ENCODE measurements at regions not wholly inside any gene's neighbourhood (a gene's known extent, or its start where the extent isn't known, plus 50 kb on each side); places are given as distances from the start of the nearest gene placed in this dataset.

DNA sequence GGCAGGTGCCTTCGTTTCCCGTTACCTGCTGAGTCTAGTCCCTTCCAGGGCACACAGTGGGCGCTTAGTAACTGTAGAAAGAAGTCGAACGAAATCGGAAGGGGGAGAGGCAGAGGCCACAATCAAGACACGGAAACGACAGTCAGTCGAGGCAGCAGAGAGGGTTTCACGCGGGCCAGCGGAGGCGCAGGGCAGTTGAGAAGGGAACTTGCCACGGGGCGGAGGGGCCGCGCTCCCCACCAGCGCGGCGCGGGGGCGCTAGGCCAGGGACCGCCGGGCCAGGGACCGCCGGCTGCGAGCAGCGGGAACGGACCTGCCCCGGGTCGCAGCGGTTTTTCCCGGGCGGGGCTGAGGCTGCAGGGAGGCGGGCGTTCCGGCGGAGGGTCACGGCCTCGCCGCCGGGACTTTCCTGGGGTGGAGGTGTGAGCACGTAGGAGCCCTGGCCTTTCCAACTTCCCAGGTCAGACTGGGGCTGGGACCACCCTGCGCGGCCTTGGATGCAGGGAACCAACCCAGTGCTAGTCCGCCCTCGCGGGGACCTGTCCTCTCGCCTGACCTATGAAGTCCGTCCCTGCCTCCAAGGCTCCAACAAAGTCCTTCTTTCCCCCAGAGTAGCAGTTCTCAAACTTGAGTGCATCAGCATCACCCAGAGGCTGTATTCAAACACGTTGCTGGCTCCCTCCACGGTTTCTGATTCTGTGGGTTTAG, 150.1 kb upstream of the FGGY start:
- Mint-ChIP-seq H3K27ac (ENCODE audit: unreplicated experiment) (no peak overlapping the region), H3K4me1 (ENCODE audit: low read depth) (peaks cover 52% of the 10 kb centered on the region), H3K4me3 (ENCODE audit: unreplicated experiment) (peak overlapping the region; percentile 76), H3K9me3 (ENCODE audit: low read depth) (no peaks in the 10 kb centered on the region), H3K27me3 (ENCODE audit: low read depth) (no peaks in the 10 kb centered on the region), H3K36me3 (ENCODE audit: low read depth) (no peaks in the 10 kb centered on the region)
- TF ChIP-seq, protein P1, sequence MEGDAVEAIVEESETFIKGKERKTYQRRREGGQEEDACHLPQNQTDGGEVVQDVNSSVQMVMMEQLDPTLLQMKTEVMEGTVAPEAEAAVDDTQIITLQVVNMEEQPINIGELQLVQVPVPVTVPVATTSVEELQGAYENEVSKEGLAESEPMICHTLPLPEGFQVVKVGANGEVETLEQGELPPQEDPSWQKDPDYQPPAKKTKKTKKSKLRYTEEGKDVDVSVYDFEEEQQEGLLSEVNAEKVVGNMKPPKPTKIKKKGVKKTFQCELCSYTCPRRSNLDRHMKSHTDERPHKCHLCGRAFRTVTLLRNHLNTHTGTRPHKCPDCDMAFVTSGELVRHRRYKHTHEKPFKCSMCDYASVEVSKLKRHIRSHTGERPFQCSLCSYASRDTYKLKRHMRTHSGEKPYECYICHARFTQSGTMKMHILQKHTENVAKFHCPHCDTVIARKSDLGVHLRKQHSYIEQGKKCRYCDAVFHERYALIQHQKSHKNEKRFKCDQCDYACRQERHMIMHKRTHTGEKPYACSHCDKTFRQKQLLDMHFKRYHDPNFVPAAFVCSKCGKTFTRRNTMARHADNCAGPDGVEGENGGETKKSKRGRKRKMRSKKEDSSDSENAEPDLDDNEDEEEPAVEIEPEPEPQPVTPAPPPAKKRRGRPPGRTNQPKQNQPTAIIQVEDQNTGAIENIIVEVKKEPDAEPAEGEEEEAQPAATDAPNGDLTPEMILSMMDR (IDR thresholded peaks at IDR 0.05) = peak; percentile 58
- DNase-seq (ENCODE audit: low spot score) = peak; percentile 85

DNA sequence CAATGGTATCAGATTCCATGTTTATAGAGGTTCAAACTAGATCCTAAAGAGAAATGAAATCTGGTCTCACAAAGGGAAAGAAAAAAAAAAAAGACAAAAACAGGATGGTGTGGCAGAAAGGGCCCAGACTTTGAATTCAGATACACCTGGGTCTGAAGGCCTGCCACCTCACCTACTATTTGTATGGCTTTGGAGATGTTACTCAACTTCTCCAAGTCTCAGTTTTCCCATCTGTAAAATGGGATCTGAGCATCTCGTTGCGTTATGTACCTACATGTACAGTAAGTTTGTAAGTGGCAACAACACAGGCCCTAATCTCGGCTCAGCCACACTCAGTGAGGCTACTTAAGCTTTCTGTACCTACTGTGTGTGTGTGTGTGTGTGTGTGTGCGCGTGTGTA, 147.5 kb upstream of the FGGY start:
- Mint-ChIP-seq H3K27me3 (ENCODE audit: low read depth) (no peaks in the 10 kb centered on the region), H3K27ac (ENCODE audit: unreplicated experiment) (no peak overlapping the region), H3K9me3 (ENCODE audit: low read depth) (no peaks in the 10 kb centered on the region), H3K4me3 (ENCODE audit: unreplicated experiment) (no peak overlapping the region), H3K4me1 (ENCODE audit: low read depth) (peaks cover 39% of the 10 kb centered on the region), H3K36me3 (ENCODE audit: low read depth) (no peaks in the 10 kb centered on the region)
- DNase-seq (ENCODE audit: low spot score) = no peak
- TF ChIP-seq, protein P1 (IDR thresholded peaks at IDR 0.05) = no peak

DNA sequence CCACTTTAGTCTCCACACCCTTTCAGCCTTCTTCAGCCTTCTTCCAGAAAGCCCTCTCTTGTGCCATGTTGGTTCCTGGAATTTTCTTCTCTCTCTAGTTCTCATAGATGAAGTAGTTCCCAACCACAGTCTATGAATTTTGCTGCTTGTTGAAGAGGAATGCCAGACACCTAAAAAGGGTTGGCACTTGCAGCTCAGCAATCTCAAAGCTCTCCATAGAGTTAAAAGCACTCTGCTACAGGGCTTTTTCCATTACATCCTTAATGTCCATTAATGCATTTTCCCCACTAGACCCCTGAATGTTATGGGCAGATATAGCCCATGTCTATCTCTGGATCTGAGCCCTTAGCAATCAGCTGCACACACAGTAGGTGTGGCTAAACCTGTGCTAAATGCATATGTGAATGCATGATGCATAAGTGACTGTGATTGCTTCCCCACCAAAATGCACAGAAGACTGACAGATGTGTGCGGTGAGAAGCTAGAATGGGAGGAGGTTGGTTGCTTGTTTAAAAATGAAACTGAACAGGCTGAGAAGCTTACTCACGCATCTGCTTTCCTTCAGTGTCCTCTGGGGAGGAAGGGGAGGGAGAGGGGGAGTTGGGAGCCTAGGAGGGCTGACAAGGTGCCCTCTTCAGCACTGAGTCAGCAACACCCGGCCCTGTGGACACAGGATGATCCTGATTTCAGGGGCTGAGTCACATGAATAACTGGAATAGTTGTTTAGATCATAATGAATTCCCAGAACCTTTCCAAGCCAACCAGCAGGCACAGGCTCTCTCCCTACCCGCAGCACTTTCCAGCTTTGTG, 146.1 kb upstream of the FGGY start:
- Mint-ChIP-seq H3K9me3 (ENCODE audit: low read depth) (no peaks in the 10 kb centered on the region), H3K4me3 (ENCODE audit: unreplicated experiment) (peak overlapping the region; percentile 53), H3K4me1 (ENCODE audit: low read depth) (peaks cover 45% of the 10 kb centered on the region), H3K36me3 (ENCODE audit: low read depth) (no peaks in the 10 kb centered on the region), H3K27me3 (ENCODE audit: low read depth) (no peaks in the 10 kb centered on the region), H3K27ac (ENCODE audit: unreplicated experiment) (peak overlapping the region; percentile 70)
- no peak for DNase-seq (ENCODE audit: low spot score)
- TF ChIP-seq, protein P1 (IDR thresholded peaks at IDR 0.05) = peak; percentile 18

DNA sequence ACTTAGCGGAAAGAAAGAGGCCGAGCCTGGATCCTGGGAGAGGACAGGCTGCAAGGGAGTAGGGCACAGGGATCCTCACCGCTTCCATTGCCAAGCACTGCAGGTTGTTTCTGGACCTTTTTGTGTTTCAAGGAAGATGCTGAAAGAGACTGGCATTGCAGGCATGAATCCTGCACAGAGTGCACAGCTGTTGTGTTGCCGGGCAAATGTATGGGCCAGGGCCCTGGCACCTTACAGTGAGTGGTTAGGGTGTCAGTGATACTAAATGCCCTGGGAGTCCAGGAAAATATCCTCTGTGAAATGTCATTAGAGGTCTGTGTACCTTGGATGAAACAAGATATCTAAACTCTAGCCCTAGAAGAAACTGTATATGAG, 145.5 kb upstream of the FGGY start:
- no peak for DNase-seq (ENCODE audit: low spot score)
- H3K27me3 Mint-ChIP-seq (ENCODE audit: low read depth) = no peaks in the 10 kb centered on the region
- H3K4me1 Mint-ChIP-seq (ENCODE audit: low read depth) = peaks cover 49% of the 10 kb centered on the region
- TF ChIP-seq, protein P1 (IDR thresholded peaks at IDR 0.05) = no peak
- H3K9me3 Mint-ChIP-seq (ENCODE audit: low read depth) = no peaks in the 10 kb centered on the region
- H3K36me3 Mint-ChIP-seq (ENCODE audit: low read depth) = no peaks in the 10 kb centered on the region
- peak overlapping the region; percentile 70 for H3K27ac Mint-ChIP-seq (ENCODE audit: unreplicated experiment)
- peak overlapping the region; percentile 53 for H3K4me3 Mint-ChIP-seq (ENCODE audit: unreplicated experiment)

DNA sequence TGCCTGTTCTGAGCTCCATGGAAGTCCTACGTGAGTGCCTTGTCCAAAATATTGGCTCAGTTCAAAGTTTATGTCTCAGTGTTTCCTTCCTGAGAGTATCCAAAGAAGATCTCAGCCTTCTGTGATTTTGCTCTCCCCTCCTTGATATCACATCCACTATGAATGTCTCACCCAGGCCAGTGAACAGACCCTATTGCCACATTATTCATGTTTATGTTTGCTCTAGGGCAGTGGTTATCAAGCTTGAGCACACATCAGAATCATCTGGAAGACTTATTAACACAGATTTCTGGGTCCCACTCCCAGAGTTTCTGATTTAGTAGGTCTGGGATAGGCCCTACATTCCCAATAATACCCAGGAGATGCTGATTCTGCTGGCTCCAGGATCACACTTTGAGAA, 145.0 kb upstream of the FGGY start:
- no peak overlapping the region for H3K4me3 Mint-ChIP-seq (ENCODE audit: unreplicated experiment)
- TF ChIP-seq, protein P1 (IDR thresholded peaks at IDR 0.05) = no peak
- H3K27ac Mint-ChIP-seq (ENCODE audit: unreplicated experiment) = peak overlapping the region; percentile 70
- no peaks in the 10 kb centered on the region for H3K27me3 Mint-ChIP-seq (ENCODE audit: low read depth)
- DNase-seq (ENCODE audit: low spot score) = no peak
- H3K4me1 Mint-ChIP-seq (ENCODE audit: low read depth) = peaks cover 50% of the 10 kb centered on the region
- H3K9me3 Mint-ChIP-seq (ENCODE audit: low read depth) = no peaks in the 10 kb centered on the region
- no peaks in the 10 kb centered on the region for H3K36me3 Mint-ChIP-seq (ENCODE audit: low read depth)
